GM23338 (cell line): ENCODE measurements at regions not wholly inside any gene's neighbourhood (a gene's known extent, or its start where the extent isn't known, plus 50 kb on each side); places are given as distances from the start of the nearest gene placed in this dataset.

Source experiments
- ATAC-seq: fragments of 200-7000 bp; cut with Tn5 transposase; 3 replicates; pipeline ENCODE4 v1.9.1; 2020
- DNase-seq: peaks from one replicate; pipeline ENCODE4 v3.0.0-alpha.2; 2015; ENCODE audit warnings: low spot score
- H2AFZ ChIP-seq: fragments of 200-600 bp; sonication (generic); 2 replicates; pipeline ENCODE4 v1.8.0; 2016; ENCODE audit warnings: antibody characterized with exemption, mild to moderate bottlenecking, moderate library complexity
- H3F3A ChIP-seq: fragments of 200-600 bp; sonication (generic); replicated peaks from 2 replicates; pipeline ENCODE4 v1.8.0; 2017; ENCODE audit warnings: antibody characterized with exemption, mixed run types, low read depth
- H3K27ac ChIP-seq: fragments of 200-600 bp; sonication (generic); 2 replicates; pipeline ENCODE4 v1.6.1; 2016; ENCODE audit warnings: low read depth
- H3K27me3 ChIP-seq: fragments of 200-600 bp; sonication (generic); 2 replicates; pipeline ENCODE4 v1.8.0; 2016; ENCODE audit warnings: mild to moderate bottlenecking, mixed run types, moderate library complexity; ENCODE audit not compliant: insufficient read depth
- H3K36me3 ChIP-seq: fragments of 200-600 bp; sonication (generic); 2 replicates; pipeline ENCODE4 v1.8.0; 2016; ENCODE audit warnings: mild to moderate bottlenecking; ENCODE audit not compliant: insufficient read depth
- H3K4me1 ChIP-seq: fragments of 200-600 bp; sonication (generic); 2 replicates; pipeline ENCODE4 v1.8.0; 2016; ENCODE audit warnings: mild to moderate bottlenecking, moderate library complexity; ENCODE audit not compliant: insufficient read depth
- H3K4me2 ChIP-seq: fragments of 200-600 bp; sonication (generic); 2 replicates; pipeline ENCODE4 v1.7.1; 2017; ENCODE audit warnings: mixed run types
- H3K4me3 ChIP-seq: fragments of 200-600 bp; sonication (generic); 2 replicates; pipeline ENCODE4 v1.6.1; 2016; ENCODE audit warnings: mixed run types
- H3K79me2 ChIP-seq: fragments of 200-600 bp; sonication (generic); replicated peaks from 2 replicates; pipeline ENCODE4 v1.8.0; 2017; ENCODE audit warnings: mild to moderate bottlenecking; ENCODE audit not compliant: insufficient read depth
- H3K9me2 ChIP-seq: fragments of 200-600 bp; sonication (generic); 2 replicates; pipeline ENCODE4 v1.8.0; 2017; ENCODE audit not compliant: insufficient read depth
- H4K20me1 ChIP-seq: fragments of 200-600 bp; sonication (generic); replicated peaks from 2 replicates; pipeline ENCODE4 v1.8.0; 2017; ENCODE audit warnings: mild to moderate bottlenecking; ENCODE audit not compliant: insufficient read depth
- H3K27ac Mint-ChIP-seq: 2 replicates; pipeline ENCODE4 v1.8.0; 2020; ENCODE audit warnings: inconsistent platforms, mild to moderate bottlenecking, moderate library complexity, mixed read lengths
- H3K27me3 Mint-ChIP-seq: 3 replicates; pipeline ENCODE4 v1.8.0; 2022; ENCODE audit warnings: low read depth, mild to moderate bottlenecking, moderate library complexity, mixed read lengths, inconsistent platforms; ENCODE audit not compliant: insufficient read depth, poor library complexity
- H3K36me3 Mint-ChIP-seq: 3 replicates; pipeline ENCODE4 v1.8.0; 2021; ENCODE audit warnings: low read depth, mild to moderate bottlenecking, inconsistent platforms, moderate library complexity, mixed read lengths
- H3K4me1 Mint-ChIP-seq: 3 replicates; pipeline ENCODE4 v1.8.0; 2020; ENCODE audit warnings: mild to moderate bottlenecking, inconsistent platforms, mixed read lengths
- H3K4me3 Mint-ChIP-seq: 3 replicates; pipeline ENCODE4 v1.8.0; 2021; ENCODE audit warnings: moderate library complexity, mild to moderate bottlenecking, inconsistent platforms, mixed read lengths
- H3K9me3 Mint-ChIP-seq: 3 replicates; pipeline ENCODE4 v1.8.0; 2020; ENCODE audit warnings: moderate library complexity, mild to moderate bottlenecking, inconsistent platforms, mixed read lengths
- ETS1 ChIP-seq: IDR thresholded peaks from 2 replicates; pipeline ENCODE4 v1.6.1; 2016; ENCODE audit warnings: antibody characterized with exemption
- EZH2 ChIP-seq: fragments of 200-600 bp; sonication (generic); IDR thresholded peaks from one replicate; pipeline ENCODE4 v1.8.0; 2017; ENCODE audit warnings: antibody characterized with exemption, mild to moderate bottlenecking, low read depth; ENCODE audit not compliant: unreplicated experiment
- JUNB ChIP-seq: IDR thresholded peaks from one replicate; pipeline ENCODE4 v1.6.1; 2016; ENCODE audit warnings: antibody characterized with exemption; ENCODE audit not compliant: unreplicated experiment
- POLR2AphosphoS5 ChIP-seq: IDR thresholded peaks from 2 replicates; pipeline ENCODE4 v1.6.1; 2016; ENCODE audit warnings: antibody characterized with exemption, low read depth
- STAT1 ChIP-seq: IDR thresholded peaks from one replicate; pipeline ENCODE4 v1.6.1; 2016; ENCODE audit warnings: antibody characterized with exemption; ENCODE audit not compliant: unreplicated experiment
- ZNF114 ChIP-seq: fragments of 250-450 bp; sonication (Bioruptor Pico); IDR thresholded peaks from 2 replicates; pipeline ENCODE4 v1.5.0; 2020; ENCODE audit warnings: mild to moderate bottlenecking, moderate library complexity
- ZNF462 ChIP-seq: fragments of 250-450 bp; sonication (Bioruptor Pico); IDR thresholded peaks from 2 replicates; pipeline ENCODE4 v1.5.0; 2020; ENCODE audit warnings: mild to moderate bottlenecking, moderate library complexity
- TF ChIP-seq, protein P1 (sequence below), 2 experiments: fragments of 200-600 bp in 1 of 2; sonication (generic) in 1 of 2; conservative IDR thresholded peaks; 2 replicates each; pipeline versions ENCODE4 v1.5.1 to v1.6.1; 2016 to 2017; ENCODE audit warnings: antibody characterized with exemption in 2 of 2, low read depth in 2 of 2, mild to moderate bottlenecking in 2 of 2, moderate library complexity in 1 of 2

DNA sequence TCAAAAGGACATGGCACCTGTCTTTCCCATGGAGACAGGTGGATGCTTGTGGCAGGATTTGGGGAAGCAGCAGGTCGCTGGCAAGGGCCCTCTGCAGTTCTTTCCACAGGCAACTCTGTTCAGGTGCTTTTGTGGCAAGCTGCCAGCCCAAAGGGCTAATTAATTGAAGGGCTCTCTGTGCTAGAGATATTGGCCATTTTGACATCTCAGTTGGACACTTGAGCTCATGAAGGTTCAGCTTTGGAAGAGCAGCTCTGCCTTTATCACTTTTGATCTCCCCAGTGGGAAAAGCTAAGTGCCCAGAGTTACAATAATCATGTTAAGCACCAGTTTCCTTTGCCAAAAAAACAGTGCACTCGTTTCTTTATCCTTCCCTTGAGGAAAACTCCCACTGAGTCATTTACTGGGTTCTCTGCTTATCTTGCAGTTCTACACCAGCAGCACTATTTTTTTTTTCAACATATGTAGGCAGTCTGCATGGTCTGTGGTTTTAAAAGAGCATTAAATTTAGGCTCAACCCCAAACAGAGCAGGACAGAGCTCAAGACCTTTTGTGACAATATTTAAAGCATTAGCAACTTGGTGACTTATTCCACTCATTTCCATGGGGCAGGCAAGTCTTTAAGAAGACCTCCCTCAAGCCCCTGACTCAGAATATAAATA, 336.4 kb upstream of the RASGEF1B start (continued):
- TF ChIP-seq ZNF462 (CRISPR knock-in tag) = no peak
- no peak for TF ChIP-seq JUNB
- TF ChIP-seq EZH2 = no peak

DNA sequence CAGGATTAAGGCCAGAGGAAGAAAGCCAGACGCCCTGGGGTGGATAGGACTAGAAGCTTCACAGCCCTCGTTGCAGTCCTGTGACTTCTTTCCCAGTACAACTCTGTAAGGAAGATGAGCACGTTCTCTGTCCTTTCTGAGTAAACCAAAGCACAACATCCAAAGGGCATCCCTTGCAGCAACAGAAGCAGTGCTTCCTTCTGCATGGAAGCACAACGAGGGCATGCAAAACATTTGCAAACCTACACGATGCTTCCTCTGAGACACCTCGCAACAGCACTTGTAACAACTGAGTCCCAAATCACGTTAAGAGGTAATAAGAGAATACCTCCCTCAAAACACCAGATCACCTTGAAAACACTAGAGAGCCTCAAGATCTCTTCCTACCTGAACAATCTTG, 335.7 kb upstream of the RASGEF1B start:
- Histone ChIP-seq H3K79me2 (no peaks in the 10 kb centered on the region), H3K9me2 (peaks cover 3% of the 10 kb centered on the region; the same call in 1 of the 2 replicates), H3K4me2 (no peak overlapping the region), H3K36me3 (no peaks in the 10 kb centered on the region), H3K4me3 (no peak overlapping the region), H3F3A (no peaks in the 10 kb centered on the region), H4K20me1 (no peaks in the 10 kb centered on the region), H3K27ac (no peak overlapping the region), H3K27me3 (no peaks in the 10 kb centered on the region), H3K4me1 (0 out of 2 replicates have a peak, but pooled peaks cover 6% of the 10 kb centered on the region), H2AFZ (no peak overlapping the region)
- Mint-ChIP-seq H3K27me3 (no peaks in the 10 kb centered on the region), H3K27ac (no peak overlapping the region), H3K4me1 (peaks cover 13% of the 10 kb centered on the region), H3K36me3 (no peaks in the 10 kb centered on the region), H3K9me3 (no peaks in the 10 kb centered on the region), H3K4me3 (no peak overlapping the region)
- ATAC-seq (no peak), DNase-seq (no peak)
- TF ChIP-seq EZH2 = no peak
- no peak for TF ChIP-seq STAT1
- no peak for TF ChIP-seq JUNB
- TF ChIP-seq ETS1 = no peak
- TF ChIP-seq ZNF114 (CRISPR knock-in tag) = no peak
- no peak for TF ChIP-seq POLR2AphosphoS5
- TF ChIP-seq, protein P1, sequence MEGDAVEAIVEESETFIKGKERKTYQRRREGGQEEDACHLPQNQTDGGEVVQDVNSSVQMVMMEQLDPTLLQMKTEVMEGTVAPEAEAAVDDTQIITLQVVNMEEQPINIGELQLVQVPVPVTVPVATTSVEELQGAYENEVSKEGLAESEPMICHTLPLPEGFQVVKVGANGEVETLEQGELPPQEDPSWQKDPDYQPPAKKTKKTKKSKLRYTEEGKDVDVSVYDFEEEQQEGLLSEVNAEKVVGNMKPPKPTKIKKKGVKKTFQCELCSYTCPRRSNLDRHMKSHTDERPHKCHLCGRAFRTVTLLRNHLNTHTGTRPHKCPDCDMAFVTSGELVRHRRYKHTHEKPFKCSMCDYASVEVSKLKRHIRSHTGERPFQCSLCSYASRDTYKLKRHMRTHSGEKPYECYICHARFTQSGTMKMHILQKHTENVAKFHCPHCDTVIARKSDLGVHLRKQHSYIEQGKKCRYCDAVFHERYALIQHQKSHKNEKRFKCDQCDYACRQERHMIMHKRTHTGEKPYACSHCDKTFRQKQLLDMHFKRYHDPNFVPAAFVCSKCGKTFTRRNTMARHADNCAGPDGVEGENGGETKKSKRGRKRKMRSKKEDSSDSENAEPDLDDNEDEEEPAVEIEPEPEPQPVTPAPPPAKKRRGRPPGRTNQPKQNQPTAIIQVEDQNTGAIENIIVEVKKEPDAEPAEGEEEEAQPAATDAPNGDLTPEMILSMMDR (conservative IDR thresholded peaks at IDR 0.05; ENCODE audit: low read depth in 2 of 2) = no peak
